Stimulated activated naive B cell treated with anti-CD40 and anti-IgM and Interleukin-4, amounts not matched to agents 10 μg/mL and 1 μg/mL and 100 μg/mL, for 72 hours (primary cell): ENCODE measurements at regions not wholly inside any gene's neighbourhood (a gene's known extent, or its start where the extent isn't known, plus 50 kb on each side); places are given as distances from the start of the nearest gene placed in this dataset.

ENCODE experiments used
- ATAC-seq, 2 donors: fragments of 150-1000 bp; cut with Tn5 transposase; replicated peaks; 2 replicates each; pipeline ENCODE4 v1.10.0; 2021; ENCODE audit warnings: moderate library complexity in 1 of 2
- DNase-seq: peaks from one replicate; pipeline ENCODE4 v3.0.0; 2021
- H3K27ac Mint-ChIP-seq: one replicate; pipeline ENCODE4 v1.8.0; 2022; ENCODE audit warnings: mild to moderate bottlenecking, mixed read lengths
- H3K27me3 Mint-ChIP-seq, 2 donors: one replicate each; pipeline ENCODE4 v1.8.0; 2022; ENCODE audit warnings: mixed read lengths in 2 of 2
- H3K36me3 Mint-ChIP-seq, 2 donors: one replicate each; pipeline ENCODE4 v1.8.0; 2022; ENCODE audit warnings: mixed read lengths in 2 of 2, mild to moderate bottlenecking in 1 of 2
- H3K4me1 Mint-ChIP-seq, 2 donors: one replicate each; pipeline ENCODE4 v1.8.0; 2022; ENCODE audit warnings: mixed read lengths in 2 of 2, mild to moderate bottlenecking in 1 of 2
- H3K4me3 Mint-ChIP-seq, 2 donors: one replicate each; pipeline ENCODE4 v1.8.0; 2022; ENCODE audit warnings: mild to moderate bottlenecking in 2 of 2, mixed read lengths in 2 of 2, moderate library complexity in 1 of 2
- H3K9me3 Mint-ChIP-seq, 2 donors: one replicate each; pipeline ENCODE4 v1.8.0; 2022; ENCODE audit warnings: mixed read lengths in 2 of 2, mild to moderate bottlenecking in 1 of 2

DNA sequence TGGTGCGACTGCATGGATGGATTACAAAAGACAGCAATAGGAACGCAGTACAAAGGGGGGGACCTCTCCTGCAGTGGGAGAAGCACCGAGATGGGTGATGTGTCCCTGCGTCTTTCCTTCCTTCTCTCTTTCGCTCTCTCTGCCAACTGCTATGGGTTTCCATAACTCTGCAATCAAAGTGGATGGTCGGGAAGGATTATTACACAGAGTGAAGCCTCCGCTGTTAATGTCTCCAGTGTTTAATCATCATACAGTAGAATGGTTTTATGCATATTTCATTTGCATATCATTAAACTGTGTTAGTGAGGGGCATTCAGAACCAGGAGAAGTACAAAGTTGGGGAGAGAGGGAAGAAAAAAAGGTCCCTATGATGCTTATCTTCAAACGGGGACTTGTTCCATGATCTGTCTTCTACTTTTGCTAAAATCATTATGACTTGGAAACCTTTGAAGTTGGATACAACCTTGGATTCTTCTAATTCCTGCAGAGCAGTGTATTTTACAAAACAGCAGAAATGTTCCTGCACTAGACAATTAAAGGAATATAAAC is 255.9 kb upstream of the PMFBP1 start:
- DNase-seq: no peak
- Mint-ChIP-seq H3K27me3 (no peaks in the 10 kb centered on the region), H3K9me3 (peaks cover 4 to 9% of the 10 kb centered on the region in 2 donors), H3K27ac (no peak overlapping the region), H3K4me1 (no peaks in the 10 kb centered on the region), H3K36me3 (peaks cover 9 to 13% of the 10 kb centered on the region in 2 donors), H3K4me3 (no peak overlapping the region)
- ATAC-seq: no peak

- H3K4me1 Mint-ChIP-seq: no peaks in the 10 kb centered on the region
- H3K27ac Mint-ChIP-seq: no peak overlapping the region
- no peak overlapping the region for H3K4me3 Mint-ChIP-seq
- no peak for ATAC-seq
- peaks cover 14 to 17% of the 10 kb centered on the region in 2 donors for H3K36me3 Mint-ChIP-seq
- H3K9me3 Mint-ChIP-seq: peaks cover 4 to 11% of the 10 kb centered on the region in 2 donors
- H3K27me3 Mint-ChIP-seq: no peaks in the 10 kb centered on the region
- DNase-seq: no peak
Measured at GRCh38 chr16:72427051-72427782, 255.3 kb upstream of the PMFBP1 start.

- ATAC-seq: no peak
- Mint-ChIP-seq H3K9me3 (peaks cover 4 to 13% of the 10 kb centered on the region in 2 donors), H3K27ac (no peak overlapping the region), H3K36me3 (peaks cover 14 to 17% of the 10 kb centered on the region in 2 donors), H3K4me3 (no peak overlapping the region), H3K4me1 (no peaks in the 10 kb centered on the region), H3K27me3 (no peaks in the 10 kb centered on the region)
- no peak for DNase-seq
Measured at GRCh38 chr16:72426386-72426785, 254.4 kb upstream of the PMFBP1 start.

GRCh38 chr16:72425571-72426341 is 253.8 kb upstream of the PMFBP1 start:
- Mint-ChIP-seq H3K36me3 (peaks cover 20 to 21% of the 10 kb centered on the region in 2 donors), H3K4me1 (no peaks in the 10 kb centered on the region), H3K27me3 (no peaks in the 10 kb centered on the region), H3K4me3 (no peak overlapping the region), H3K9me3 (peaks cover 9 to 17% of the 10 kb centered on the region in 2 donors), H3K27ac (no peak overlapping the region)
- DNase-seq (no peak), ATAC-seq (no peak)

GRCh38 chr16:72424757-72425156 is 252.8 kb upstream of the PMFBP1 start:
- Mint-ChIP-seq H3K27me3 (no peaks in the 10 kb centered on the region), H3K4me1 (no peaks in the 10 kb centered on the region), H3K36me3 (peaks cover 20 to 21% of the 10 kb centered on the region in 2 donors), H3K4me3 (no peak overlapping the region), H3K9me3 (peaks cover 9 to 17% of the 10 kb centered on the region in 2 donors), H3K27ac (no peak overlapping the region)
- DNase-seq: no peak
- ATAC-seq: no peak

DNA sequence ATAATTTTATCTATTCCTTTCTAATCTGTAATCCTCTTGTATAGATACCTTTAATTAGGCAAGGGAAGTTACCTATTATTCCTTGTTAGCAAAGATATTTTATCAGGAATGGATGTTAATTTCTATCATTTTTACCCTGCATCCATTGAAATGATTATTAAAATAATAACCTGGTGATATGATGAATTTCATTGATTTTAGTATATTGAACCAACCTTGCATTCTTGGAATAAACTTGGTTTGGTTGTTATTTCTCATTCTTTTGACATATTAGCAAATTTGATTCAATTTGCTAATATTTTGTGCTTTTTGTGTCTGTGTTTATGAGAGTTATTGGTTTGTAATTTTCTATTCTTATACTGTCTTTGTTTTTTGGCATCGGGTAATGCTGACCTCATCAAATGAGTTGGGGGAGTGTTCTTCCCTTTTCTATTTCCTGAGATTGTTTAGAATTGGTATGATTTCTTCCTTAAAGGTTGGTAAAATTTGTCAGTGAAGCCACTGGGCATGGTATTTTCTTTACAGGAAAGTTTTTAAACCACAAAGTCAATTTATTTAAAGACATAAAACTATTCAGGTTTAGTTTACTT is 250.4 kb upstream of the PMFBP1 start:
- no peak overlapping the region for H3K4me3 Mint-ChIP-seq
- H3K4me1 Mint-ChIP-seq: no peaks in the 10 kb centered on the region
- no peaks in the 10 kb centered on the region for H3K27me3 Mint-ChIP-seq
- peaks cover 9 to 17% of the 10 kb centered on the region in 2 donors for H3K9me3 Mint-ChIP-seq
- ATAC-seq: no peak
- H3K36me3 Mint-ChIP-seq: peaks cover 20 to 21% of the 10 kb centered on the region in 2 donors
- DNase-seq: no peak
- no peak overlapping the region for H3K27ac Mint-ChIP-seq

GRCh38 chr16:72419638-72420037 is 247.7 kb upstream of the PMFBP1 start:
- no peaks in the 10 kb centered on the region for H3K4me1 Mint-ChIP-seq
- peaks cover 20 to 22% of the 10 kb centered on the region in 2 donors for H3K36me3 Mint-ChIP-seq
- no peaks in the 10 kb centered on the region for H3K27me3 Mint-ChIP-seq
- ATAC-seq (no peak), DNase-seq (no peak)
- H3K27ac Mint-ChIP-seq: no peak overlapping the region
- H3K4me3 Mint-ChIP-seq: no peak overlapping the region
- H3K9me3 Mint-ChIP-seq: peaks cover 9 to 17% of the 10 kb centered on the region in 2 donors

GRCh38 chr16:72415379-72415778 is 243.4 kb upstream of the PMFBP1 start:
- Mint-ChIP-seq H3K9me3 (peaks cover 0 to 5% of the 10 kb centered on the region in 2 donors), H3K27ac (no peak overlapping the region), H3K27me3 (no peaks in the 10 kb centered on the region), H3K4me3 (no peak overlapping the region), H3K4me1 (no peaks in the 10 kb centered on the region), H3K36me3 (peaks cover 3% of the 10 kb centered on the region in 2 donors)
- no peak for DNase-seq
- no peak for ATAC-seq

- ATAC-seq (no peak), DNase-seq (no peak)
- Mint-ChIP-seq H3K27me3 (no peaks in the 10 kb centered on the region), H3K4me3 (no peak overlapping the region), H3K27ac (no peak overlapping the region), H3K36me3 (peaks cover 3% of the 10 kb centered on the region in 2 donors), H3K4me1 (no peaks in the 10 kb centered on the region), H3K9me3 (peaks cover 0 to 4% of the 10 kb centered on the region in 2 donors)
Measured at GRCh38 chr16:72410492-72410891, 238.5 kb upstream of the PMFBP1 start.

GRCh38 chr16:72409423-72409822 is 237.5 kb upstream of the PMFBP1 start:
- Mint-ChIP-seq H3K27ac (no peak overlapping the region), H3K36me3 (no peaks in the 10 kb centered on the region), H3K4me1 (peaks cover 0 to 1% of the 10 kb centered on the region in 2 donors), H3K9me3 (no peaks in the 10 kb centered on the region), H3K27me3 (no peaks in the 10 kb centered on the region), H3K4me3 (no peak overlapping the region)
- DNase-seq (no peak), ATAC-seq (no peak)

DNA sequence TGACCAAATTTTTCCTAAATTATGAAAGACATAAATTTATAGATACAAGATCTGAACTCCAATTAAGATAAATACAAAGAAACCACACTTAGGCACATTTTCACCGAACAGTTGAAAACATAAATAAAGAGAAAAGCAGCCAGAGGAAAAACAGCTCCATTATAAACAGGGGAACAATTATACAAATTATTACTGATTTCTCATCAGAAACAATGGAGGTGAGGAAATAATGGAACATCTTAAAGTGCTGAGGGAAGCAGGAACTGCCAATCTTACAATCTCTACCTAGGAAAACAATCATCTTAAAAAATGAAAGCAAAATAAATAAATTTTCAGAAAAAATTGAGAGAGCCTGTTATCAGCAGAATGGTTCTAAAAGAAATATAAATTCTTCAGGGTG is 234.4 kb upstream of the PMFBP1 start:
- ATAC-seq: no peak
- Mint-ChIP-seq H3K27ac (no peak overlapping the region), H3K4me3 (no peak overlapping the region), H3K27me3 (no peaks in the 10 kb centered on the region), H3K9me3 (peaks cover 2 to 3% of the 10 kb centered on the region in 2 donors), H3K4me1 (peaks cover 0 to 1% of the 10 kb centered on the region in 2 donors), H3K36me3 (no peaks in the 10 kb centered on the region)
- DNase-seq: no peak

DNA sequence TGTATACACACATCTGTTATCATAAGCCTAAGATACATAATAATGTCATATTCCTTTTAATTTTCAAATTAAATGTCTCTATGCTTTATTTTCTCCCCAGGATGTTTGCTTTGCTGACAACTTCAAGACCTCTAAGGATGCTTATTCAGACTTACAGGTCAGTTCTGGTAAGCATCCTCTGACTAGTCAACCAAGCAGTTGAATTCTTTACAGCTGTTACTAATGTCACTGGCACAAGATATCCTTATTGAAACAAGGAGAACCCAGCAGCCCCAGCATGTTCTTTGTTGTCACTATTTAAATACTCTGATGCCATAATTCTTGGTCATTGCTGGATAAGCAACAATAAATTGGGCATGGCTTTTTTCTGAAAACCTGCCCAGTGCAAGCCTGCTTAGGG is 232.3 kb upstream of the PMFBP1 start:
- Mint-ChIP-seq H3K27ac (no peak overlapping the region), H3K9me3 (peaks cover 2 to 3% of the 10 kb centered on the region in 2 donors), H3K4me3 (no peak overlapping the region), H3K4me1 (peaks cover 0 to 1% of the 10 kb centered on the region in 2 donors), H3K36me3 (no peaks in the 10 kb centered on the region), H3K27me3 (no peaks in the 10 kb centered on the region)
- no peak for ATAC-seq
- no peak for DNase-seq

DNA sequence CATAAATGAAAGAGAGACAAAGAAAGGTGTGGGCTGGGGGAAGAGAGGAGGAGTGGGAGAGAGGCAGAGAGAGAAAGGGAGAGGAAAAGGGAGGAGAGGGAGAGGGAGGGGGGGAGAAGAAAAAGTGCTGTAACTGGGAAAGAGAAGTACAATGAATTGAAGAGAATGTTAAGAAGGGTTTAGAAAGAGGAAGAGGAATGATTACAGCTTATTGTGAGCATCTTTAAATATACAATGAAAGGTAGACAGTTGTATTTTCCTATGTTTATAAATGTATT is 229.1 kb upstream of the PMFBP1 start:
- no peak overlapping the region for H3K27ac Mint-ChIP-seq
- H3K4me1 Mint-ChIP-seq: peaks cover 0 to 1% of the 10 kb centered on the region in 2 donors
- H3K27me3 Mint-ChIP-seq: no peaks in the 10 kb centered on the region
- DNase-seq (no peak), ATAC-seq (no peak)
- H3K4me3 Mint-ChIP-seq: no peak overlapping the region
- H3K36me3 Mint-ChIP-seq: no peaks in the 10 kb centered on the region
- H3K9me3 Mint-ChIP-seq: peaks cover 2 to 3% of the 10 kb centered on the region in 2 donors

GRCh38 chr16:72400257-72401083 is 228.5 kb upstream of the PMFBP1 start:
- Mint-ChIP-seq H3K4me1 (peaks cover 0 to 1% of the 10 kb centered on the region in 2 donors), H3K27ac (no peak overlapping the region), H3K9me3 (peaks cover 2 to 3% of the 10 kb centered on the region in 2 donors), H3K36me3 (peaks cover 0 to under 1% of the 10 kb centered on the region in 2 donors), H3K27me3 (no peaks in the 10 kb centered on the region), H3K4me3 (no peak overlapping the region)
- ATAC-seq (peak; percentile 69 to 71), DNase-seq (peak; percentile 6)
